Endodermal cell (in vitro differentiated cells): ENCODE measurements at regions not wholly inside any gene's neighbourhood (a gene's known extent, or its start where the extent isn't known, plus 50 kb on each side); places are given as distances from the start of the nearest gene placed in this dataset.
"Not testable (repeated sequence)": the region's sequence is repeated elsewhere in the genome, so short reads cannot be mapped to it uniquely, and the experiment has no call there.

ENCODE experiments used
- DNase-seq: peaks from one replicate; pipeline ENCODE4 v3.0.0-alpha.2; 2017
- H3K27ac ChIP-seq: 2 replicates; pipeline ENCODE4 v1.5.1; 2013; ENCODE audit warnings: mild to moderate bottlenecking, low read depth, low read length, moderate library complexity
- H3K27me3 ChIP-seq: 2 replicates; pipeline ENCODE4 v1.6.1; 2013; ENCODE audit warnings: mild to moderate bottlenecking, low read length, moderate library complexity; ENCODE audit not compliant: insufficient read depth, control insufficient read depth, poor library complexity, severe bottlenecking
- H3K36me3 ChIP-seq: 2 replicates; pipeline ENCODE4 v1.7.0; 2013; ENCODE audit warnings: mild to moderate bottlenecking, low read length, moderate library complexity; ENCODE audit not compliant: control insufficient read depth, insufficient read depth
- H3K4me1 ChIP-seq: one replicate; pipeline ENCODE4 v1.7.0; 2013; ENCODE audit warnings: low read length; ENCODE audit not compliant: control insufficient read depth, insufficient read depth
- H3K4me3 ChIP-seq: 2 replicates; pipeline ENCODE4 v1.5.1; 2013; ENCODE audit warnings: mild to moderate bottlenecking, low read length, moderate library complexity
- H3K9ac ChIP-seq: 2 replicates; pipeline ENCODE4 v1.6.1; 2013; ENCODE audit warnings: mild to moderate bottlenecking, low read length, moderate library complexity; ENCODE audit not compliant: poor library complexity, severe bottlenecking; ENCODE audit errors: extremely low read depth
- H3K9me3 ChIP-seq: 2 replicates; pipeline ENCODE4 v1.6.1; 2013; ENCODE audit warnings: mild to moderate bottlenecking, low read length, moderate library complexity; ENCODE audit not compliant: control insufficient read depth
- H3K27ac Mint-ChIP-seq: 2 replicates; pipeline ENCODE4 v1.8.0; 2020; ENCODE audit warnings: mixed read lengths
- H3K27me3 Mint-ChIP-seq: 2 replicates; pipeline ENCODE4 v1.8.0; 2021; ENCODE audit warnings: mild to moderate bottlenecking, mixed read lengths; ENCODE audit not compliant: insufficient read depth
- H3K36me3 Mint-ChIP-seq: 2 replicates; pipeline ENCODE4 v1.8.0; 2020; ENCODE audit warnings: low read depth, mixed read lengths
- H3K4me1 Mint-ChIP-seq: 2 replicates; pipeline ENCODE4 v1.8.0; 2020; ENCODE audit warnings: mixed read lengths
- H3K4me3 Mint-ChIP-seq: 2 replicates; pipeline ENCODE4 v1.8.0; 2020; ENCODE audit warnings: mild to moderate bottlenecking, moderate library complexity, mixed read lengths
- H3K9me3 Mint-ChIP-seq: 2 replicates; pipeline ENCODE4 v1.8.0; 2020; ENCODE audit warnings: mild to moderate bottlenecking, mixed read lengths
- CTCF ChIP-seq: fragments of 200-600 bp; sonication (generic); conservative IDR thresholded peaks from 2 replicates; pipeline ENCODE4 v1.5.0; 2021; ENCODE audit warnings: antibody characterized with exemption, mild to moderate bottlenecking
- whole genome bisulfite sequencing, 2 experiments: methylation state at CpG; one replicate each; pipeline versions ENCODE4 v1.1.5 to v1.1.7; 2013; ENCODE audit warnings: missing lambda C conversion rate in 2 of 2, mixed read lengths in 1 of 2; ENCODE audit not compliant: insufficient coverage in 1 of 2, insufficient read length in 1 of 2; 5-methylcytosine and 5-hydroxymethylcytosine counted together

GRCh38 chr15:24557281-24557680 is 118.3 kb upstream of the NPAP1 start:
- not testable (repeated sequence) for H3K27me3 ChIP-seq, H3K4me1 Mint-ChIP-seq, H3K36me3 Mint-ChIP-seq, H3K36me3 ChIP-seq, H3K9me3 ChIP-seq, H3K4me1 ChIP-seq, DNase-seq, H3K27me3 Mint-ChIP-seq, H3K9ac ChIP-seq, H3K4me3 ChIP-seq, H3K27ac ChIP-seq, H3K27ac Mint-ChIP-seq, H3K4me3 Mint-ChIP-seq
- 83% methylated on average over 5 of the region's 5 CpGs; no CpG with 5 or more reads in 1 of the 2 experiments for WGBS, 2 experiments
- peaks cover 37% of the 10 kb centered on the region for H3K9me3 Mint-ChIP-seq

GRCh38 chr15:24607636-24608035 is 67.9 kb upstream of the NPAP1 start:
- no peak for DNase-seq
- Mint-ChIP-seq H3K36me3 (no peaks in the 10 kb centered on the region), H3K9me3 (peaks cover 59% of the 10 kb centered on the region)

GRCh38 chr15:24617646-24618045 is 57.9 kb upstream of the NPAP1 start:
- TF ChIP-seq CTCF: no peak
- H3K9me3 Mint-ChIP-seq: peaks cover 83% of the 10 kb centered on the region
- no peak overlapping the region for H3K9ac ChIP-seq
- no peak overlapping the region for H3K4me3 Mint-ChIP-seq
- H3K27ac ChIP-seq: no peak overlapping the region
- peaks cover 53% of the 10 kb centered on the region for H3K9me3 ChIP-seq
- H3K4me1 ChIP-seq: no peaks in the 10 kb centered on the region
- H3K36me3 ChIP-seq: no peaks in the 10 kb centered on the region
- H3K36me3 Mint-ChIP-seq: peaks cover 9% of the 10 kb centered on the region
- no peaks in the 10 kb centered on the region for H3K4me1 Mint-ChIP-seq
- no peak overlapping the region for H3K27ac Mint-ChIP-seq
- H3K27me3 Mint-ChIP-seq: no peaks in the 10 kb centered on the region
- no peak for DNase-seq
- no peak overlapping the region for H3K4me3 ChIP-seq
- WGBS, 2 experiments: 90 to 94% methylated on average over 1 of the region's 1 CpG
- H3K27me3 ChIP-seq: no peaks in the 10 kb centered on the region

More at GRCh38 chr15:24607636-24608035, 67.9 kb upstream of the NPAP1 start:
- Mint-ChIP-seq H3K27ac (no peak overlapping the region), H3K27me3 (no peaks in the 10 kb centered on the region), H3K4me3 (no peak overlapping the region), H3K4me1 (no peaks in the 10 kb centered on the region)
- no peak for TF ChIP-seq CTCF
- Histone ChIP-seq H3K4me3 (no peak overlapping the region), H3K36me3 (no peaks in the 10 kb centered on the region), H3K9me3 (peaks cover 27% of the 10 kb centered on the region), H3K27me3 (no peaks in the 10 kb centered on the region), H3K9ac (no peak overlapping the region), H3K27ac (no peak overlapping the region), H3K4me1 (no peaks in the 10 kb centered on the region)
- WGBS, 2 experiments: 71 to 79% methylated on average over 3 to 4 of the region's 4 CpGs

- H3K9me3 Mint-ChIP-seq: peaks cover 70% of the 10 kb centered on the region
- H3K4me3 ChIP-seq: no peak overlapping the region
- WGBS, 2 experiments: 78 to 100% methylated on average over 1 to 3 of the region's 3 CpGs
- no peaks in the 10 kb centered on the region for H3K4me1 ChIP-seq
- H3K36me3 Mint-ChIP-seq: peaks cover 5% of the 10 kb centered on the region
- H3K27me3 Mint-ChIP-seq: no peaks in the 10 kb centered on the region
- no peaks in the 10 kb centered on the region for H3K4me1 Mint-ChIP-seq
- H3K27me3 ChIP-seq: no peaks in the 10 kb centered on the region
- no peaks in the 10 kb centered on the region for H3K36me3 ChIP-seq
- peaks cover 53% of the 10 kb centered on the region for H3K9me3 ChIP-seq
- no peak for DNase-seq
- H3K4me3 Mint-ChIP-seq: no peak overlapping the region
- TF ChIP-seq CTCF: no peak
- no peak overlapping the region for H3K27ac ChIP-seq
- no peak overlapping the region for H3K9ac ChIP-seq
- H3K27ac Mint-ChIP-seq: no peak overlapping the region
Observed at GRCh38 chr15:24621630-24622215, 53.9 kb upstream of the NPAP1 start.
